Brain microvascular endothelial cell (primary cell): ENCODE measurements at regions not wholly inside any gene's neighbourhood (a gene's known extent, or its start where the extent isn't known, plus 50 kb on each side); places are given as distances from the start of the nearest gene placed in this dataset.
A peak's percentile ranks its signal among the peaks of the same experiment; 100 is the strongest.

ENCODE experiments used
- DNase-seq: peaks from one replicate; pipeline ENCODE4 v3.0.0-alpha.2; 2020
- H3K27ac ChIP-seq: fragments of 250-450 bp; sonication (Bioruptor Pico); 2 replicates; pipeline ENCODE4 v1.5.1; 2020; ENCODE audit warnings: mild to moderate bottlenecking, moderate library complexity
- H3K27me3 ChIP-seq: fragments of 250-450 bp; sonication (Bioruptor Pico); replicated peaks from 2 replicates; pipeline ENCODE4 v1.5.1; 2020; ENCODE audit warnings: mild to moderate bottlenecking
- H3K36me3 ChIP-seq: fragments of 250-450 bp; sonication (Bioruptor Pico); replicated peaks from 2 replicates; pipeline ENCODE4 v1.5.1; 2020; ENCODE audit warnings: mild to moderate bottlenecking
- H3K4me3 ChIP-seq: 2 replicates; pipeline ENCODE4 v1.5.1; 2011; ENCODE audit warnings: low read depth, mild to moderate bottlenecking, control low read depth, low read length, moderate library complexity
- in situ Hi-C: cut with HindIII; loops from 2 replicates; pipeline ENCODE4 v1.10.0; 2017; ENCODE audit warnings: low sequenced_read_pairs, low pct_ligation_motif_present
- TF ChIP-seq, protein P1 (sequence below): IDR thresholded peaks from 2 replicates; pipeline ENCODE4 v1.5.1; 2011; ENCODE audit warnings: low read depth, mild to moderate bottlenecking, moderate library complexity, low read length, control low read depth, inconsistent platforms; ENCODE audit errors: missing control alignments

DNA sequence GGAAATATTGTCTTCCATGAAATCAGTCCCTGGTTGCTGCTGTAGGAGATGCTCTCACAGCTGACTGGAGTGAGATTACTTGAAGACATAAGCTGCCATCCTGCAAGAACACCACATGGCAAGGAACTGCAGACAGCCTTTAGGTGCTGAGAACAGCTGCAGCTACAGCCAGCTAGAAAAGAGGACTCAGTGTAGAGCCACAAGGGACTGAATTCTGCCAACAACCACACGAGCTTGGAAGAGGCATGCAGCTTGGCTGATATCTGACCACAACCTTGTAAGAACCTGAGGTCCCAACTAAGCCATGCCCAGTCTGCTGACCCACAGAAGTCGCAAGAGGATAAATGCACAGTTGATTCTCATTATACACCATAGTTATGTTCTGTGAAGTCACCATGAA is 181.8 kb upstream of the ARL4C start:
- TF ChIP-seq, protein P1, sequence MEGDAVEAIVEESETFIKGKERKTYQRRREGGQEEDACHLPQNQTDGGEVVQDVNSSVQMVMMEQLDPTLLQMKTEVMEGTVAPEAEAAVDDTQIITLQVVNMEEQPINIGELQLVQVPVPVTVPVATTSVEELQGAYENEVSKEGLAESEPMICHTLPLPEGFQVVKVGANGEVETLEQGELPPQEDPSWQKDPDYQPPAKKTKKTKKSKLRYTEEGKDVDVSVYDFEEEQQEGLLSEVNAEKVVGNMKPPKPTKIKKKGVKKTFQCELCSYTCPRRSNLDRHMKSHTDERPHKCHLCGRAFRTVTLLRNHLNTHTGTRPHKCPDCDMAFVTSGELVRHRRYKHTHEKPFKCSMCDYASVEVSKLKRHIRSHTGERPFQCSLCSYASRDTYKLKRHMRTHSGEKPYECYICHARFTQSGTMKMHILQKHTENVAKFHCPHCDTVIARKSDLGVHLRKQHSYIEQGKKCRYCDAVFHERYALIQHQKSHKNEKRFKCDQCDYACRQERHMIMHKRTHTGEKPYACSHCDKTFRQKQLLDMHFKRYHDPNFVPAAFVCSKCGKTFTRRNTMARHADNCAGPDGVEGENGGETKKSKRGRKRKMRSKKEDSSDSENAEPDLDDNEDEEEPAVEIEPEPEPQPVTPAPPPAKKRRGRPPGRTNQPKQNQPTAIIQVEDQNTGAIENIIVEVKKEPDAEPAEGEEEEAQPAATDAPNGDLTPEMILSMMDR: no peak
- peak; percentile 24 for DNase-seq
- Histone ChIP-seq H3K4me3 (no peak overlapping the region), H3K27ac (peak overlapping the region; percentile 67), H3K27me3 (no peaks in the 10 kb centered on the region), H3K36me3 (no peaks in the 10 kb centered on the region)
- in situ Hi-C loops: no loop called here

- H3K36me3 ChIP-seq: no peaks in the 10 kb centered on the region
- in situ Hi-C loops: no loop called here
- H3K27ac ChIP-seq: no peak overlapping the region
- H3K4me3 ChIP-seq: no peak overlapping the region
- H3K27me3 ChIP-seq: no peaks in the 10 kb centered on the region
- TF ChIP-seq, protein P1: no peak
- peak; percentile 33 for DNase-seq
These were observed 181.1 kb upstream of the ARL4C start for GRCh38 chr2:234677758-234678538.

- H3K27me3 ChIP-seq: no peaks in the 10 kb centered on the region
These were observed 180.0 kb upstream of the ARL4C start for GRCh38 chr2:234676783-234677450.

DNA sequence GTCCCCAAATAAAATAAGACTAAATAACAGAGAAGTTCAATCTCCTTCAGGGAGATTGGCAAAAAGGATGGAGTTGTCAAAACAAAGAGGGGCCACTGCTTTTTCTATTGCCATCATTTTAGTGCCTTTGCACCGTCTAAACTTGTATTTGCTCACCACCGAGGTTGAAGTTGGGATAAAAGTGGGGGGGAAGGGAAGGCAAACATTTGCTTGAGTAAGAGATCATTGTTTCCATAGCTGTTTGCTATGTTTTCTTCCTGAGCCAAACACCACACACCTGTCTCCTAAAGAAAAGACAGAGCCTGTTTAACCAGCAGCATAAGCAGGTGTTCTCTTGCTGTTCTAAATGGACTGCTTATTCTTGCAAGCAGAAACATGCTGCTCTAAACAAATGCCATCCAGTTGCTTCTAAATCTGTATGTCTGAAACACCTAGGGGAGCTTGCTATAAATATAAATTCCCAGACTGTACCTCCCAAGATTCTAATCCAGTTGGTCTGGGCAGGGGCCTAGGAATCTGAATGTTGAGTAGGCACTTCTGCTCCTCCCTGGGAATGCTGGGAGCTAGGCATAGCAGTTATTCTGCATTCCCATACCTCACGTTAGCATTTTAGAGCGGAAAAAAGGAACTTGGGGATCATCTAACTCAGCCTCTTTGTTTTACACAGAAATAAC is 179.4 kb upstream of the ARL4C start:
- TF ChIP-seq, protein P1: no peak
- Histone ChIP-seq H3K36me3 (no peaks in the 10 kb centered on the region), H3K4me3 (no peak overlapping the region), H3K27ac (no peak overlapping the region), H3K27me3 (no peaks in the 10 kb centered on the region)
- in situ Hi-C loops: no loop called here
- DNase-seq: no peak

More at GRCh38 chr2:234676783-234677450, 180.0 kb upstream of the ARL4C start:
- H3K27ac ChIP-seq: no peak overlapping the region
- H3K4me3 ChIP-seq: no peak overlapping the region
- TF ChIP-seq, protein P1: no peak
- no peak for DNase-seq
- H3K36me3 ChIP-seq: no peaks in the 10 kb centered on the region
- in situ Hi-C loops: no loop called here

GRCh38 chr2:234674781-234675201 is 177.9 kb upstream of the ARL4C start:
- TF ChIP-seq, protein P1: no peak
- no peak overlapping the region for H3K4me3 ChIP-seq
- in situ Hi-C loops: no loop called here
- no peaks in the 10 kb centered on the region for H3K36me3 ChIP-seq
- no peaks in the 10 kb centered on the region for H3K27me3 ChIP-seq
- H3K27ac ChIP-seq: peak overlapping the region; percentile 75
- peak; percentile 74 for DNase-seq
